Renal pelvis (tissue), 1 donor: ENCODE measurements at regions not wholly inside any gene's neighbourhood (a gene's known extent, or its start where the extent isn't known, plus 50 kb on each side); places are given as distances from the start of the nearest gene placed in this dataset.
A peak's percentile ranks its signal among the peaks of the same experiment; 100 is the strongest.
"Not testable (repeated sequence)": the region's sequence is repeated elsewhere in the genome, so short reads cannot be mapped to it uniquely, and the experiment has no call there.

Experiments
- DNase-seq: peaks from one replicate; pipeline ENCODE4 v3.0.0-alpha.2; 2013

- DNase-seq = no peak
Observed at GRCh38 chr18:14963246-14963645, 215.3 kb downstream of the ANKRD30B start.

- no peak for DNase-seq
Observed at GRCh38 chr18:14964002-14964401, 216.0 kb downstream of the ANKRD30B start.

DNA sequence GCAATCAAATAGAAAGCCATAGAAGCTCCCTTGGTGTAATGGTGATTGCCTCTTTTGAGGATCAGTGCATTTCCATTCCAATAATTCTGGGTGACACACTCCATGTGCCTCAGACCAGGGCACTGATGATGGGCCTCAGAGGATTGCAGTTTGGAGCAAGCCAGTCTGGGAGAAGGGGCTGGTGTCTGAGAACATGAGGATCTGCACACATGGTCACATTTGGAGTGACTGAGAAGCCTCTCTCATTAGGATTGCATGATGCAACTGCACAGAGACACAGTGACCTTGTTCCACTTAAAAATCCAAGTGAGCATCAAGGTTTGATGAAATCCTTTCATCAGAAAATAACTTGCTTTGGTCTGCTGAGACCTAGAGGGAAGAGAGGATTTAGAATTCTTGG, 216.4 kb downstream of the ANKRD30B start:
- no peak for DNase-seq

DNA sequence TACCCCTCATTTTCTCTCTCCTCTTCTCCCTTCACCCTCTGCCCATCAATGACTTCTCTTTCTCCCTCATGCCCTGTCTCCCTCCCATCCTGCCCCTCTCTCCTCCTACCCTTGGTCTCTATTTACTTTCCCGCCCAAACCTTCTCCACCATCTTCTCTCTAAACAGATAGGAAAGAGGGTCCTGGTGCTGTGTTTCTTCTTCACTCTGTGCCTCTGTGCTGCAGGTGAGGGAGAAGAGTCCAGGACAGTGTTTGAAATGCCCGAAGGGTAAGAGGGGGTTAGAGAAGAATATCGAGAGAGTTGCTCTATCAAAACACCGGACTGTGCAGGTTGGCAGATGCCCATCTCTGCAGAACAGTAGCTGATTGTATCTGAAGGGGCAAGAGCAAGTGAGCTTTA, 217.0 kb downstream of the ANKRD30B start:
- not testable (repeated sequence) for DNase-seq

DNA sequence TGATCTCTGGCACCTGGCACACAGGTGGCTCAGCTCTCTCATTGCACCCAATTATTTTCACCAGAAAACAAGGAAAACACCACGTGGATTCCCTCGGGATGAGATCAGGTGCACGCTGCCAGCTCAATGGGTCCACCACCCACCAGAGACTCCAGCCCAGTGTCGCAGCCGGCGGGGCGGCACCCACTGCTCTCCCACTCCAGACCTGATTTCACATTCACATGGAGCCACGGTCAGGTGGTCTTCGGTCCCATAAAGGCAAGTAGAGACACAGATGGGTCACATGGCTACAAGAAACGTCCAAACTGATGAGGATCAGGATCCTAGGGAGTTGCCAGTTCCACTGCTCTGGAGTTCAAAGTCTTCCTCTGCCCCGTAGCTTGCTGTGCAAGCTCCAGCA, 217.6 kb downstream of the ANKRD30B start:
- no peak for DNase-seq

- DNase-seq = not testable (repeated sequence)
Observed at GRCh38 chr18:14967246-14967645, 219.3 kb downstream of the ANKRD30B start.

GRCh38 chr18:14969500-14969899, 221.5 kb downstream of the ANKRD30B start:
- no peak for DNase-seq

DNA sequence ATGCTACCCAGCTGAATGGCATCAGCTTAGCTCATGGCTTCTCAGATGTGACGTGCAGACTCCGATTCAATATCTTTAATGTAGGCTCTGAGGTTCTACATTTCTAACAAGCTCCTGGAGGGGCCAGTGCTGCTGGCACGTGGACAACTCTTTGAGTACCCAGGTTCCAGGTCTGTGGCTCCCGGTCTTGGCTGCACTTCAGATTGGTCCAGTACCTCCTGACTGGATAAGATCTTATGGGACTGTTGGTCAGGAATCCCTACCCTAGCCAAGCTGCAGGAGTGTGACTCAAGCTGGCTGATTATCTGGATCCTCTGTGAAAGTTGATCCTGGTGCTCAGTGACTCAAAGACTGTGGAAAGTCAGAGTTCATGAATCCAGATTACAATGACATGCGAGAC, 222.1 kb downstream of the ANKRD30B start:
- DNase-seq = no peak

DNA sequence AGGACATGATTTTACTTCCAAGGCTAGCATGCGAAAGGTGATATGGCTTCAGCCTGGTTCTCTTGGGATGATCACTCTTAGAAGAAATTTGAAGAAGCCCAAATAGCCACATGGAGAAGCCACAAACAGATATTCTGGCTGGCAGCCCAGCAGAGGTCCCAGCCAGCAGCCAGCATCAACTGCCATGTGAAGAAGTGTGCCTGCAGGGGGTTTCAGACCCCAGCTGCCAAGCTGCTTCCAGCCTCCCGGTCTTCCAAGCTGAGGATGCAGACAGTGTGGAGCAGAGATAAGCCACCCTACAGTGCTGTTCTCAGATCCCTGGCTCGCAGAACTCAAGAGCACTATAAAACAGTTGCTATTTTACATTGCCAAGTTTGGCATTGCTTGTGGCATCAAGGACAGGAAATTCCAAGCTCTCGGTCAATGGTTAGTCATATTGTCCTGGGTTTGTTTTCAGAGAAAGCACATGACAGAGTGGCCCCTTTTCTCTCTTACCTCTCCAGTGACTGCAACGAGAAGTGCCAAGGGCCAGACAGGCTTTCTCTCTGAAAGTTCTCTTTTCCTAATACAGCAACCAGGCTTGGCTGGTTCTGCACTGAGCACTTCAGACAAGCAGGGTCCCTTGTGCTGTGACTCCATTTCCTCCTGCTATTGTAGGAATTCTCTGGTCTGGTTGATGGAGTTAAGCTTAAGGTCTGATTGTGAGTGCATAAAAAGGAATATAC, 223.7 kb downstream of the ANKRD30B start:
- DNase-seq = no peak

- DNase-seq = not testable (repeated sequence)
Observed at GRCh38 chr18:14973421-14973820, 225.4 kb downstream of the ANKRD30B start.

- no peak for DNase-seq
Observed at GRCh38 chr18:14974088-14974487, 226.1 kb downstream of the ANKRD30B start.

DNA sequence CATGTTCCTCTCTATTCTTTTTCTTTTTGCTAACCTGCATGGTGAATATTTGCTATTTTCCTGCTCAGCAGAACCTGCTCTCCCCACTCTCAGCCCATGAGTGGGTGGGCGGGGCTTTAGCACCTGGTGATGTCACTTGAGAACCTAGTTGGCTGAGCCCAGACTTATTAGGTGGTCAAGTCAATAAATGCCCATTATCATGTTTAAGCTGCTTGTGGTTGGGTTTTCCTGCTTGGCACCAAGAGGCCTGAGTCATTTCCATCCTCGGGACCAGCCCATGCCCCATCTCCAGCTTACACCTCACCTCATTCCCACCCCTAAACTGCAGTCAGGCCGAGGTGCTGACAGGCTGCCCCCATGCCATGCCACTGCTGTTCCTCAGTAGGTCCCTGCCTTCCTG, 226.6 kb downstream of the ANKRD30B start:
- DNase-seq = no peak

DNA sequence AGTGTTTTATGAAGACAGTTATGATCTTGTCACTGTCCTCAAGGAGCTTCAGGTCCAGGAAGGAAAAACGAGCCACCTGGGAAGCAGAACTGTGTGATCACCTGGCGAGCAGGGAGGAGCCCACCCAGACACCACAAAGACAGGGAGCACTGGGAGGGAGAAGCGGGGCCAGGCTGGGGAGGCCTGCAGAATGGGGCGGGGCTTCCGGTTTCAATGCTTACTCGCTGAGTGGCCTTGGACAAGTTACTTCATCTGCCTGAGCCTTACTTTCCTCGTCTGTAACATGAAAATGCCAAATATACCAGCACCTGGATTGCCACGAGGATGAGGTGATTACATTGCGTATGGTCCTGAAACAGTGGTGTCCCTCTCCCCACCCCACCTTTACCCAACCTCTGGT, 227.5 kb downstream of the ANKRD30B start:
- DNase-seq = no peak

- no peak for DNase-seq
Observed at GRCh38 chr18:14976736-14977430, 228.9 kb downstream of the ANKRD30B start.

DNA sequence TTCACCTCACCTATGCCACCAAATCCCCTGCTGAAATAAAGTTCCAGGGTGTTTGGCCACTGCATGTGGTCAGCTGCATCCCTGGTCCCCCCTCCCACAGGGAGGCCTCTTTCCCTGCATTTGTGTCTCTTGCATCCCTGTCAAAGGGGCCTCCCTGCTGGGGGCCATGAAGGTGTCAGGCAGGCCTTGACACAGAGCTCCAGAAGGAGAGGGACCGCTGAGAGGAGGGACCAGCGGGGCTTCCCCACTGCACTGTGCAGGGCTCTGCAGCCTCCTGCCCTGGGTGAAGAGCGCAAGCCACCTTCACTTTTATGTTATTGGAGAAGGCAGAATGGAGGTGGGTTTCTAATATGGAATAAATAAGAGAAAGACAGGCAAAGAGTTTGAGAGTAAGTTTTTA, 230.2 kb downstream of the ANKRD30B start:
- DNase-seq = no peak

DNA sequence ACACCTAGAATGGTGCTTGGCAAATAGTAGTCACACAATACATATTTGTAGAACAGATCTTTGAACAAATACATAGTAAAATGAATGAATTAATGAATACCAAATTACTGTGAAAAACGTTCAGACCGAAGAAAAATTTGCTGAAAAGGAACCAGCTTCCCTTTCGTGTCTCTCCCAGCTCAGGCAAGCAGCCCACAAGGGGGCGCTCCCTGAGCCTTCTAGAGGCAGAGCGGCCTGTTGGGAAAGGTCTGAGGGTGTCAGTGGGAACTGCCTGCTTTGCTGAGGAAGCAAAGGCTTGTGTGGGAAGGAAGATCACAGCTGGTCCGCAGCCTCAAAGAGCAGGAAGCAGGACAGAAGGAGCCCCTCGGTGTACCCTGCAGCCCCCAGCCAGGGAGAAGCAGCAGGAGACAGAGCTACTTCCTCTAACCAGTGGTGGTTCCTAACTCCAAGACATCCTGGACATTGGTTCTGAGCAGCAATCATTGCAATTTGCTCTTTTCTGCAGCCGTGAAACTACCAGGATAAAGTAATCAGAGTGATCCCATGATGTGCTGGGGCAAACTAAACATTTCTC, 231.1 kb downstream of the ANKRD30B start:
- DNase-seq = peak; percentile 33

GRCh38 chr18:14979875-14980274, 231.9 kb downstream of the ANKRD30B start:
- no peak for DNase-seq

GRCh38 chr18:14984531-14984930, 236.6 kb downstream of the ANKRD30B start:
- not testable (repeated sequence) for DNase-seq

DNA sequence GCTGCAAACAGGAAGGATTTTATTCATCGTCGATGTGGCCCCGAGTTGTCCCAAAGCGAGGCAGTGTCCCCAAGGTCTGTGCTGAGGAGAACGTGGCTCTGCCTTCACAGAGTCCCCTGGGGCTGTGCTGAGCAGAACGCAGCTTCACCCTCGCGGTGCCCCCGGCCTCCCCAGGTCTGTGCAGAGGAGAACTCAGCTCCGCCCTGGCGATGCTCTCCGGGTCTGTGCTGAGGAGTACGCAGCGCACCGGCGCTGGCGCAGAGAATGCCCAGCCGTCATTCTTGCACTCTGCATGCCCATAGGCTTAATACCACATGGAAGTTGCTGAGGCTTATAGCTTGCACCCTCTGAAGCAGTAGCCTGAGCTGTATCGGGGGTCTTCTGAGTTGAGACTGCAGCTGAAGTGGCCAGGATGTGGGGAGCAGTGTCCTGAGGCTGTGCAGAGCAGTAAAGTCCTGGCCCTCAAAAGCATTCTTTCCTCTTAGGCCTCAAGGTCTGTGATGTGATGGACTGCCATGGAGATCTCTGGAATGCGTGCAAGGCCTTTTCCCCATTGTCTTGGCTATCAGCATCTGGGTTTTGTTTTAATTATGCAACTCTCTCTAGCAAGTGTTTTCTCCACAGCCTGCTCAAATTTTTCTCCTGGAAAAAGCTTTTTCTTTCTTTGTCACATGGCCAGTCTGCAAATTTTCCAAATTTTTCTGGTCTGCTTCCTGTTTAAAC, 237.5 kb downstream of the ANKRD30B start:
- not testable (repeated sequence) for DNase-seq

- not testable (repeated sequence) for DNase-seq
Observed at GRCh38 chr18:14987377-14987776, 239.4 kb downstream of the ANKRD30B start.

GRCh38 chr18:14987960-14988710, 240.2 kb downstream of the ANKRD30B start:
- DNase-seq = not testable (repeated sequence)

GRCh38 chr18:14989569-14989968, 241.6 kb downstream of the ANKRD30B start:
- DNase-seq = not testable (repeated sequence)
